H1 (cell line): ENCODE measurements at regions not wholly inside any gene's neighbourhood (a gene's known extent, or its start where the extent isn't known, plus 50 kb on each side); places are given as distances from the start of the nearest gene placed in this dataset.

Experiments
- ATF2 ChIP-seq: IDR thresholded peaks from 2 replicates; pipeline ENCODE4 v1.6.1; 2012; ENCODE audit warnings: low read length, inconsistent platforms

- no peak for TF ChIP-seq ATF2
Measured at GRCh38 chr21:15434163-15434905, 295.4 kb upstream of the USP25 start (continued).
